Spinal cord (tissue), 9 donors: ENCODE measurements at regions not wholly inside any gene's neighbourhood (a gene's known extent, or its start where the extent isn't known, plus 50 kb on each side); places are given as distances from the start of the nearest gene placed in this dataset.

Experiments used
- DNase-seq, 6 donors: peaks; one replicate each; pipeline versions ENCODE4 v3.0.0 to v3.0.0-alpha.2; 2013 to 2015; ENCODE audit warnings: low spot score in 6 of 6, low read depth in 4 of 6
- H3K27ac ChIP-seq: one replicate; pipeline ENCODE4 v1.5.1; 2013; ENCODE audit warnings: low read depth, low read length, control low read depth
- H3K27me3 ChIP-seq: one replicate; pipeline ENCODE4 v1.6.1; 2013; ENCODE audit warnings: low read length; ENCODE audit not compliant: control insufficient read depth, insufficient read depth
- H3K36me3 ChIP-seq: one replicate; pipeline ENCODE4 v1.6.1; 2013; ENCODE audit warnings: low read length; ENCODE audit not compliant: control insufficient read depth, insufficient read depth
- H3K4me1 ChIP-seq: one replicate; pipeline ENCODE4 v1.6.1; 2013; ENCODE audit warnings: low read length; ENCODE audit not compliant: control insufficient read depth, insufficient read depth
- H3K4me3 ChIP-seq: one replicate; pipeline ENCODE4 v1.5.1; 2013; ENCODE audit warnings: low read depth, low read length, control low read depth
- H3K9me3 ChIP-seq: one replicate; pipeline ENCODE4 v1.6.1; 2013; ENCODE audit warnings: low read length; ENCODE audit not compliant: control insufficient read depth, insufficient read depth
- WGBS: methylation state at CpG from one replicate; pipeline ENCODE4 v1.1.5; 2013; ENCODE audit warnings: missing lambda C conversion rate; ENCODE audit not compliant: insufficient coverage; 5-methylcytosine and 5-hydroxymethylcytosine counted together
- donor health status: healthy.

DNA sequence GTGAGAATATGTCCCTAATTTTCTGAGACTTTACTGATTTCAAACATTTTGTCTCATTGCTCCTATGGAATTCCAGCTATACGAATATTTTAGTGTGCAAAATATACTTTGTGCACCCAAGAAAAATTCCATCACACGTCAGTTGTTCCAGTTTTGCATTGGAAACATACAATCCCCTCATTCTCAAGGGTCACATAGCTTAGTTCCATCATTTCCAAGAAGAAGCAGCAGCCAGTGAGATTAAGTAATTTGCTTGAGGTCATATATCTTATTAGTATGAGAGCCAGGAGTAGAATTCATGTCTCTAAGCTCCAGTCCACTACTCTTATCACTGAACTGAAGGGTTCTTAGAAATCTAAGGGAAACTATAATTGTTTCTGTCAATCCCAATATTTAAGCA is 746.7 kb upstream of the C9orf72 start:
- H3K4me1 ChIP-seq: no peaks in the 10 kb centered on the region
- no peak for DNase-seq
- no peaks in the 10 kb centered on the region for H3K36me3 ChIP-seq
- no peaks in the 10 kb centered on the region for H3K9me3 ChIP-seq
- H3K27me3 ChIP-seq: no peaks in the 10 kb centered on the region
- H3K27ac ChIP-seq: no peak overlapping the region
- WGBS: no CpG with 5 or more reads among the region's 2 CpGs
- no peak overlapping the region for H3K4me3 ChIP-seq

DNA sequence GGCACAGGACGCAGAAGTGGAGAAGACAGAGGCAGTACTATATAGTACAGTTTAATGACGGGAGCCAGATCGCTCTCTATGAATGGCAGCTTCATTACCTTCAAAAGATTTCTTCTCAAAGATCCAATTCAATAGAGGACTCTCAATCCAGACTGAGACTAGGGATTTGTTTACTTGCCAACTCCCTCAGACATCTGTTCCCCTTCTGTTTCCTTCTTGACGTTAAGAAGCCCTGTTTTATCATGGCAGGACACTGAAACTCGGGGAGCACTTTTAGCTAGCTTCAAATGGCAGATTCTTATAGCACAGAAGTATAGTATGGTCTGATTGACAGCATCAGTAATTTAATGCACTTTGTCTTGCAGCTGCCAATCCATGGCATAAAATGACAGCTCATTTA is 747.3 kb upstream of the C9orf72 start:
- Histone ChIP-seq H3K36me3 (no peaks in the 10 kb centered on the region), H3K4me1 (no peaks in the 10 kb centered on the region), H3K27me3 (no peaks in the 10 kb centered on the region), H3K9me3 (no peaks in the 10 kb centered on the region), H3K4me3 (no peak overlapping the region), H3K27ac (no peak overlapping the region)
- no CpG with 5 or more reads among the region's 5 CpGs for WGBS
- peak in 5 of 6 donors; percentile 12 to 86 (median 23) for DNase-seq

DNA sequence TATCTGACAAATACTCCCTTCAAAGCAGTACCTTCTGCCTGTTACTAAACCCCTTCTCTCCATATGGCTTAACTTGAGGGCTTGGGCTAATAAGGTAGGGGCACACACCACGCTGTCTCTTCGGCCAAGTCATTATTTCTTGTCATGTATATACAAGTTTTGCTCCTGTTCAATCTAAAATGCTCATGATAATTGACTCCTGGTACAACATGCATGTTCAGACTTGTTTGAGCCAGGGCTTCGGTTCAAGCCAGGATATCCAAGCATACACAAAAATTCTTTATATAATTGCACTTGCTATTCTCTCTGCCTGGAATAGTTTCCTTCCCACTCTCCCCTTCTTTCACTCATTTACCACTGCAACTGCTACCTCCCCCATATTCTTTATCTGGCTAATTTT is 756.0 kb upstream of the C9orf72 start:
- WGBS: 100% methylated on average over 3 of the region's 3 CpGs
- Histone ChIP-seq H3K4me1 (no peaks in the 10 kb centered on the region), H3K36me3 (no peaks in the 10 kb centered on the region), H3K27ac (no peak overlapping the region), H3K27me3 (no peaks in the 10 kb centered on the region), H3K9me3 (no peaks in the 10 kb centered on the region), H3K4me3 (no peak overlapping the region)
- no peak for DNase-seq

- H3K36me3 ChIP-seq: no peaks in the 10 kb centered on the region
- no peak overlapping the region for H3K27ac ChIP-seq
- H3K4me1 ChIP-seq: no peaks in the 10 kb centered on the region
- no peak overlapping the region for H3K4me3 ChIP-seq
- WGBS: 80% methylated on average over 2 of the region's 3 CpGs
- DNase-seq: no peak
- no peaks in the 10 kb centered on the region for H3K9me3 ChIP-seq
- H3K27me3 ChIP-seq: no peaks in the 10 kb centered on the region
Measured at GRCh38 chr9:28332648-28333047, 759.4 kb upstream of the C9orf72 start.

DNA sequence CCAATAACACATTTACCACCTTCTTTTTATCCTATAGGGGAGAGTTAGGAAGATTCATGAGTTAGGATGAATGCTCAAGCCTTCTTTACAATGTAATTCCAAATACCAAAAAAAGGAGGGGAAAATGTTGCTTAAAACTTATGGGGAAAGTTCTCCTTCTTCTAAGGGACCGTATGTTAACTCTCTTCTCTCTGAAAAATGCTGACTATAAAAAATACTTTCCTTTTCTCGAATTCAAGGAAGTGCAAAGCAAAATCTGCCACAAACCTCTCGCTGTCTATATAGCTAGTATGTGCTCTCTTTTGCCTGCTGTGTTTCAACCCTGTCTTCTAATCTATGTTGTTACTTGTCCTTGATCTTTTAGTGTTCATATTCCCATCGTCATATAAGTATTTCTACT is 768.6 kb upstream of the C9orf72 start:
- 100% methylated on average over 1 of the region's 4 CpGs for WGBS
- no peaks in the 10 kb centered on the region for H3K9me3 ChIP-seq
- H3K36me3 ChIP-seq: no peaks in the 10 kb centered on the region
- H3K27ac ChIP-seq: no peak overlapping the region
- H3K27me3 ChIP-seq: no peaks in the 10 kb centered on the region
- no peak overlapping the region for H3K4me3 ChIP-seq
- H3K4me1 ChIP-seq: no peaks in the 10 kb centered on the region
- no peak for DNase-seq

GRCh38 chr9:28342815-28343338 is 769.6 kb upstream of the C9orf72 start:
- no peak overlapping the region for H3K27ac ChIP-seq
- DNase-seq: peak in 2 of 6 donors; percentile 14 to 87
- no peaks in the 10 kb centered on the region for H3K9me3 ChIP-seq
- no CpG with 5 or more reads among the region's 2 CpGs for WGBS
- H3K4me3 ChIP-seq: no peak overlapping the region
- no peaks in the 10 kb centered on the region for H3K36me3 ChIP-seq
- H3K4me1 ChIP-seq: no peaks in the 10 kb centered on the region
- H3K27me3 ChIP-seq: no peaks in the 10 kb centered on the region

GRCh38 chr9:28363151-28363562 is 789.9 kb upstream of the C9orf72 start:
- H3K27ac ChIP-seq: no peak overlapping the region
- H3K4me3 ChIP-seq: no peak overlapping the region
- no peaks in the 10 kb centered on the region for H3K27me3 ChIP-seq
- no CpG with 5 or more reads among the region's 2 CpGs for WGBS
- no peaks in the 10 kb centered on the region for H3K4me1 ChIP-seq
- no peaks in the 10 kb centered on the region for H3K36me3 ChIP-seq
- H3K9me3 ChIP-seq: no peaks in the 10 kb centered on the region
- peak in 1 of 6 donors; percentile 40 for DNase-seq

DNA sequence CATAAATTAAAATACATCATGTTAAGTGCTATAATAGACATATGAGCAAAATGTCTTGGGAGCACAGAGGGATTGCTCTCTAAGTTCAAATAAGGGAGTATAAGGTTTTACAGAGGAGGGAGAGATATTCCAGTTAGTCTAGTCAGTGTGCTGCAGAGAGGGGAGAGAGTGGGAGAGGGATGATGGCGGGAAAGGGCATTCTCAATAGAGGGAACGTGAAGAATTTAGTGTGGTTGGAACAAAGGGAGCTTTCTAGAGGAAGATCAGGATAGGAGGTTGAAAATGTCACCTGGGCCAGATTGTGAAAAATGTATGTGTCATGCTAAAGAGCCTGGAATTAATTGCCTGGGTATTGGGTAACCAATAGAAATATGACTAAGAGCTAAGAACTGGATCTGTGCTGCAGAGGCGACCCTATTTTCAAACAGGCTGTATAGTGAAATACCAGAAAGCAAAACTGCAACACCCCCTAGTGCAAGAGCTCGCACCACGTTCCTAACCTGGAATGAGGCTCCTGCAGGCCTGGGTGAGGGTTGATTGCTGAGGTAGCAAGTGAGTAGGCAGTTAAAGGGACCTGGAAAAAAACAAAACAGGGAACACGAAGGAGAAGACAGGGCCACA is 791.8 kb upstream of the C9orf72 start:
- H3K4me3 ChIP-seq: no peak overlapping the region
- H3K9me3 ChIP-seq: no peaks in the 10 kb centered on the region
- 69% methylated on average over 6 of the region's 6 CpGs for WGBS
- H3K27ac ChIP-seq: no peak overlapping the region
- H3K36me3 ChIP-seq: no peaks in the 10 kb centered on the region
- no peak for DNase-seq
- no peaks in the 10 kb centered on the region for H3K27me3 ChIP-seq
- H3K4me1 ChIP-seq: no peaks in the 10 kb centered on the region

DNA sequence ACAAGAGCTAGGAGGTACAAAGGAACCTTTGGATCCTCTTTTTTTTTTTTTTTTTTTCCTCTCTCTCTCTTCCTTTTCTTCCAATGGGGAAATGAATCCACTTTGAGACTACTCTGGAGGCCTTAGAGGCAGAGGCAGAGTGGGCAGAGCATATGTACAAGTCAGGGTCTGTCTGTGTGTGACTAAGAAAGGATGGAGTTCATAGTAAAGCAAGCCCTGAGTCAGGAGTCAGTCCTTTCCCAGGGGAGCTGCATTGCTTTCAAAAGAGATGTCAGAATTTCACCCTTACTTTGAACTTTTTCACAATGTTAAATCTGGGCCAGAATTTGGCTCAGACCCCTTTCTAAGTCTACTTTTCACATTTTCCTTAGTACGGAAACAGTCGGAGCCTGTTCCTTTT is 792.4 kb upstream of the C9orf72 start:
- H3K4me3 ChIP-seq: no peak overlapping the region
- H3K27ac ChIP-seq: no peak overlapping the region
- DNase-seq: no peak
- H3K4me1 ChIP-seq: no peaks in the 10 kb centered on the region
- H3K9me3 ChIP-seq: no peaks in the 10 kb centered on the region
- no peaks in the 10 kb centered on the region for H3K36me3 ChIP-seq
- H3K27me3 ChIP-seq: no peaks in the 10 kb centered on the region
- WGBS: 83% methylated on average over 2 of the region's 2 CpGs

GRCh38 chr9:28378231-28378630 is 805.0 kb upstream of the C9orf72 start:
- 83% methylated on average over 1 of the region's 1 CpG for WGBS
- Histone ChIP-seq H3K27me3 (no peaks in the 10 kb centered on the region), H3K4me3 (no peak overlapping the region), H3K9me3 (no peaks in the 10 kb centered on the region), H3K36me3 (no peaks in the 10 kb centered on the region), H3K27ac (no peak overlapping the region), H3K4me1 (no peaks in the 10 kb centered on the region)
- no peak for DNase-seq
